ENCODE measurements at regions not wholly inside any gene's neighbourhood (a gene's known extent, or its start where the extent isn't known, plus 50 kb on each side); places are given as distances from the start of the nearest gene placed in this dataset.

GRCh38 chr18:28706397-28706796 lies 529.5 kb upstream of the CDH2 start:
- Histone ChIP-seq H3K9ac (ENCODE audit: control insufficient read depth, insufficient read depth, low read length) (no peak overlapping the region), H3K27me3 (replicated peaks in 1 of 2; ENCODE audit: control insufficient read depth in 2 of 2, insufficient read depth in 2 of 2, low read length in 1 of 2) (no peaks in the 10 kb centered on the region; a peak in 1 of 4 replicates), H3K27ac (ENCODE audit: control insufficient read depth, insufficient read depth) (no peak overlapping the region), H3K4me3 (no peak overlapping the region), H3K9me3 (replicated peaks; ENCODE audit: control insufficient read depth, insufficient read depth, low read length) (no peaks in the 10 kb centered on the region), H3K4me1 (ENCODE audit: control insufficient read depth, insufficient read depth, low read length) (no peaks in the 10 kb centered on the region), H3K4me2 (ENCODE audit: control insufficient read depth, insufficient read depth) (no peak overlapping the region), H4K20me1 (ENCODE audit: control insufficient read depth, insufficient read depth) (no peaks in the 10 kb centered on the region), H3K36me3 (ENCODE audit: control insufficient read depth in 2 of 2, insufficient read depth in 2 of 2, low read length in 1 of 2) (no peaks in the 10 kb centered on the region), H3K79me2 (ENCODE audit: control insufficient read depth, insufficient read depth, low read length) (no peaks in the 10 kb centered on the region), H2AFZ (ENCODE audit: control insufficient read depth, low read depth, low read length) (no peak overlapping the region)
- ATAC-seq (no peak), DNase-seq (ENCODE audit: low read depth, low spot score) (no peak), FAIRE-seq (no peak)
- CTCF ChIA-PET: no interaction called here
- BruUV-seq (replicated peaks): no TSS peak
- RAD21 ChIA-PET (ENCODE audit: unreplicated experiment): interaction anchor here (0.6 kb wide), 1 partner anchor 519 kb away, joined by 3 read pairs; no protein-coding TSS in a partner anchor
- POLR2A ChIA-PET: no interaction called here
- in situ Hi-C loops (cut with MboI) (no loop called here), intact Hi-C loops (cut with micrococcal nuclease; ENCODE audit: unreplicated experiment) (no loop called here)
- whole genome bisulfite sequencing (ENCODE audit: insufficient coverage, insufficient replicate concordance, low lambda C conversion rate, missing lambda C conversion rate): 35% methylated on average over 4 of the region's 4 CpGs
- SMC1A ChIA-PET (ENCODE audit: uncharacterized antibody, unreplicated experiment): no interaction called here
- TF ChIP-seq BCL11A (IDR thresholded peaks at IDR 0.05; ENCODE audit: low read depth, low read length) (no peak), CREB1 (IDR thresholded peaks at IDR 0.05; ENCODE audit: low read depth) (no peak), FOXK2 (IDR thresholded peaks at IDR 0.05) (no peak), STAT3 (IDR thresholded peaks at IDR 0.05; ENCODE audit: low read depth, low read length) (no peak), POLR2A (IDR thresholded peaks at IDR 0.05; ENCODE audit: low read depth, low read length) (no peak), MYB (IDR thresholded peaks at IDR 0.05; ENCODE audit: borderline replicate concordance, low read depth, low read length) (no peak), RUNX3 (IDR thresholded peaks at IDR 0.05; ENCODE audit: low read length) (no peak), POU2F2 (IDR thresholded peaks at IDR 0.05; ENCODE audit: borderline replicate concordance, low read depth, low read length) (no peak), CREM (IDR thresholded peaks at IDR 0.05; ENCODE audit: low read depth) (no peak)

- in situ Hi-C loops (cut with MboI) (no loop called here), intact Hi-C loops (cut with micrococcal nuclease; ENCODE audit: unreplicated experiment) (no loop called here)
- CTCF ChIA-PET: no interaction called here
- POLR2A ChIA-PET: no interaction called here
- H3K9me3 ChIP-seq (replicated peaks; ENCODE audit: control insufficient read depth, insufficient read depth, low read length): no peaks in the 10 kb centered on the region
- no TSS peak for BruUV-seq (replicated peaks)
- no peak overlapping the region for H3K4me2 ChIP-seq (ENCODE audit: control insufficient read depth, insufficient read depth)
- RAD21 ChIA-PET (ENCODE audit: unreplicated experiment): no interaction called here
- 6% methylated on average over 1 of the region's 1 CpG for WGBS (ENCODE audit: insufficient coverage, insufficient replicate concordance, low lambda C conversion rate, missing lambda C conversion rate)
- ATAC-seq (no peak), FAIRE-seq (no peak), DNase-seq (ENCODE audit: low read depth, low spot score) (no peak)
- H3K9ac ChIP-seq (ENCODE audit: control insufficient read depth, insufficient read depth, low read length): no peak overlapping the region
- no peaks in the 10 kb centered on the region for H4K20me1 ChIP-seq (ENCODE audit: control insufficient read depth, insufficient read depth)
- no peaks in the 10 kb centered on the region for H3K36me3 ChIP-seq (ENCODE audit: control insufficient read depth in 2 of 2, insufficient read depth in 2 of 2, low read length in 1 of 2)
- H3K4me3 ChIP-seq: no peak overlapping the region
- H3K79me2 ChIP-seq (ENCODE audit: control insufficient read depth, insufficient read depth, low read length): no peaks in the 10 kb centered on the region
- no peak overlapping the region for H2AFZ ChIP-seq (ENCODE audit: control insufficient read depth, low read depth, low read length)
- SMC1A ChIA-PET (ENCODE audit: uncharacterized antibody, unreplicated experiment): no interaction called here
- TF ChIP-seq STAT1 (conservative IDR thresholded peaks at IDR 0.05): no peak
- TF ChIP-seq IRF4 (IDR thresholded peaks at IDR 0.05; ENCODE audit: low read depth, low read length): no peak
- no peak for TF ChIP-seq CBX5 (IDR thresholded peaks at IDR 0.05; ENCODE audit: low read depth)
- TF ChIP-seq SPI1 (IDR thresholded peaks at IDR 0.05; ENCODE audit: borderline replicate concordance, insufficient read depth, low read depth, low read length): no peak
- H3K27ac ChIP-seq (ENCODE audit: control insufficient read depth, insufficient read depth): no peak overlapping the region
- H3K4me1 ChIP-seq (ENCODE audit: control insufficient read depth, insufficient read depth, low read length): no peaks in the 10 kb centered on the region
- no peaks in the 10 kb centered on the region; a peak in 1 of 4 replicates for H3K27me3 ChIP-seq (replicated peaks in 1 of 2; ENCODE audit: control insufficient read depth in 2 of 2, insufficient read depth in 2 of 2, low read length in 1 of 2)
These were observed 528.6 kb upstream of the CDH2 start for GRCh38 chr18:28705482-28705881.
